Head of caudate nucleus (tissue), 42 donors: ENCODE measurements at regions not wholly inside any gene's neighbourhood (a gene's known extent, or its start where the extent isn't known, plus 50 kb on each side); places are given as distances from the start of the nearest gene placed in this dataset.
A peak's percentile ranks its signal among the peaks of the same experiment; 100 is the strongest.
"Not testable (repeated sequence)": the region's sequence is repeated elsewhere in the genome, so short reads cannot be mapped to it uniquely, and the experiment has no call there.

Experiments
- DNase-seq, 42 donors: peaks; one replicate each; pipeline versions ENCODE4 v3.0.0 to v3.0.0-alpha.2; 2020 to 2021; ENCODE audit warnings: mixed read lengths in 7 of 42
- intact Hi-C: fragments of 100-400 bp; cut with DNase I; formaldehyde crosslinking; loops from one replicate; pipeline ENCODE4 v1.15.0; 2022

- intact Hi-C loops: no loop called here
- no peak for DNase-seq
Observed at GRCh38 chr4:164617426-164617825, 136.5 kb upstream of the SMIM31 start.

- intact Hi-C loops: no loop called here
- DNase-seq: no peak
Observed at GRCh38 chr4:164617911-164618310, 136.0 kb upstream of the SMIM31 start.

- DNase-seq: no peak
- intact Hi-C loops: no loop called here
Observed at GRCh38 chr4:164621886-164622521, 131.9 kb upstream of the SMIM31 start.

- intact Hi-C loops: no loop called here
Observed at GRCh38 chr4:164623099-164623498, 130.8 kb upstream of the SMIM31 start.

GRCh38 chr4:164639001-164639400, 114.9 kb upstream of the SMIM31 start:
- intact Hi-C loops: no loop called here

More at GRCh38 chr4:164623099-164623498, 130.8 kb upstream of the SMIM31 start:
- no peak for DNase-seq

GRCh38 chr4:164648151-164648848, 105.6 kb upstream of the SMIM31 start:
- intact Hi-C loops: no loop called here
- no peak for DNase-seq

More at GRCh38 chr4:164639001-164639400, 114.9 kb upstream of the SMIM31 start:
- no peak for DNase-seq

GRCh38 chr4:164648849-164649212, 105.1 kb upstream of the SMIM31 start:
- intact Hi-C loops: no loop called here
- no peak for DNase-seq

GRCh38 chr4:164659765-164660164, 94.2 kb upstream of the SMIM31 start:
- no peak for DNase-seq
- intact Hi-C loops: no loop called here

GRCh38 chr4:164676152-164676551, 77.8 kb upstream of the SMIM31 start:
- intact Hi-C loops, DNase-seq: not testable (repeated sequence)

- intact Hi-C loops: no loop called here
- DNase-seq: no peak
Observed at GRCh38 chr4:164683040-164683439, 70.9 kb upstream of the SMIM31 start.

- no peak for DNase-seq
- intact Hi-C loops: no loop called here
Observed at GRCh38 chr4:164695650-164696049, 58.3 kb upstream of the SMIM31 start.

- intact Hi-C loops: no loop called here
- peak in 24 of 42 donors; percentile 4 to 71 (median 25) for DNase-seq
Observed at GRCh38 chr4:164700471-164700870, 53.5 kb upstream of the SMIM31 start.

- no peak for DNase-seq
- intact Hi-C loops: no loop called here
Observed at GRCh38 chr4:164701665-164702064, 52.3 kb upstream of the SMIM31 start.
